Adipocyte (in vitro differentiated cells): ENCODE measurements at regions not wholly inside any gene's neighbourhood (a gene's known extent, or its start where the extent isn't known, plus 50 kb on each side); places are given as distances from the start of the nearest gene placed in this dataset.
A peak's percentile ranks its signal among the peaks of the same experiment; 100 is the strongest.
"Not testable (repeated sequence)": the region's sequence is repeated elsewhere in the genome, so short reads cannot be mapped to it uniquely, and the experiment has no call there.

ENCODE experiments used
- DNase-seq: peaks from one replicate; pipeline ENCODE4 v3.0.0-alpha.2; 2015; ENCODE audit warnings: low read depth
- H3K27me3 ChIP-seq: replicated peaks from 2 replicates; pipeline ENCODE4 v1.7.0; 2013; ENCODE audit warnings: mild to moderate bottlenecking, low read length, moderate library complexity; ENCODE audit not compliant: control insufficient read depth, insufficient read depth
- H3K36me3 ChIP-seq: 2 replicates; pipeline ENCODE4 v1.7.0; 2013; ENCODE audit warnings: low read length, mild to moderate bottlenecking, moderate library complexity; ENCODE audit not compliant: control insufficient read depth, insufficient read depth, severe bottlenecking
- H3K4me1 ChIP-seq: 2 replicates; pipeline ENCODE4 v1.7.0; 2013; ENCODE audit warnings: mild to moderate bottlenecking, low read length, moderate library complexity; ENCODE audit not compliant: control insufficient read depth, insufficient read depth
- H3K4me3 ChIP-seq: 2 replicates; pipeline ENCODE4 v1.7.0; 2013; ENCODE audit warnings: mild to moderate bottlenecking, low read length, moderate library complexity
- H3K9ac ChIP-seq: 2 replicates; pipeline ENCODE4 v1.7.0; 2013; ENCODE audit warnings: mild to moderate bottlenecking, low read length, moderate library complexity
- H3K9me3 ChIP-seq: 2 replicates; pipeline ENCODE4 v1.7.0; 2013; ENCODE audit warnings: mild to moderate bottlenecking, low read length, moderate library complexity; ENCODE audit not compliant: control insufficient read depth

GRCh38 chr11:86153439-86153838 lies 84.6 kb upstream of the PICALM start:
- H3K4me1 ChIP-seq: peaks cover 23% of the 10 kb centered on the region
- no peaks in the 10 kb centered on the region for H3K27me3 ChIP-seq
- no peak for DNase-seq
- no peaks in the 10 kb centered on the region for H3K9me3 ChIP-seq
- H3K9ac ChIP-seq: no peak overlapping the region
- no peaks in the 10 kb centered on the region for H3K36me3 ChIP-seq
- H3K4me3 ChIP-seq: no peak overlapping the region

GRCh38 chr11:86152901-86153300 lies 84.0 kb upstream of the PICALM start:
- no peak overlapping the region for H3K9ac ChIP-seq
- H3K27me3 ChIP-seq: no peaks in the 10 kb centered on the region

GRCh38 chr11:86152006-86152862 lies 83.3 kb upstream of the PICALM start:
- Histone ChIP-seq H3K27me3 (no peaks in the 10 kb centered on the region), H3K36me3 (no peaks in the 10 kb centered on the region), H3K9me3 (no peaks in the 10 kb centered on the region), H3K9ac (peak overlapping the region; percentile 64), H3K4me1 (peaks cover 23% of the 10 kb centered on the region), H3K4me3 (peak overlapping the region; percentile 15)
- DNase-seq: peak; percentile 56

More at GRCh38 chr11:86152901-86153300, 84.0 kb upstream of the PICALM start:
- Histone ChIP-seq H3K36me3 (no peaks in the 10 kb centered on the region), H3K4me1 (peaks cover 23% of the 10 kb centered on the region), H3K4me3 (no peak overlapping the region), H3K9me3 (no peaks in the 10 kb centered on the region)
- DNase-seq: no peak

- no peaks in the 10 kb centered on the region for H3K27me3 ChIP-seq
- H3K4me3 ChIP-seq: peak overlapping the region; percentile 15
- peak; percentile 49 for DNase-seq
- H3K4me1 ChIP-seq: peaks cover 23% of the 10 kb centered on the region
- no peaks in the 10 kb centered on the region for H3K9me3 ChIP-seq
- H3K9ac ChIP-seq: peak overlapping the region; percentile 64
- no peaks in the 10 kb centered on the region for H3K36me3 ChIP-seq
Measured at GRCh38 chr11:86151174-86152005, 82.5 kb upstream of the PICALM start.

GRCh38 chr11:86150847-86151173 lies 81.9 kb upstream of the PICALM start:
- no peaks in the 10 kb centered on the region for H3K27me3 ChIP-seq
- H3K4me1 ChIP-seq: peaks cover 23% of the 10 kb centered on the region
- no peaks in the 10 kb centered on the region for H3K9me3 ChIP-seq
- H3K36me3 ChIP-seq: no peaks in the 10 kb centered on the region
- DNase-seq: no peak
- H3K4me3 ChIP-seq: no peak overlapping the region
- H3K9ac ChIP-seq: peak overlapping the region; percentile 64

- DNase-seq: peak; percentile 42
- Histone ChIP-seq H3K9ac (no peak overlapping the region), H3K9me3 (no peaks in the 10 kb centered on the region), H3K4me1 (peaks cover 23% of the 10 kb centered on the region), H3K4me3 (no peak overlapping the region), H3K27me3 (no peaks in the 10 kb centered on the region), H3K36me3 (no peaks in the 10 kb centered on the region)
Measured at GRCh38 chr11:86149792-86150191, 80.9 kb upstream of the PICALM start.

- Histone ChIP-seq H3K36me3 (no peaks in the 10 kb centered on the region), H3K9ac (no peak overlapping the region), H3K27me3 (no peaks in the 10 kb centered on the region), H3K9me3 (no peaks in the 10 kb centered on the region), H3K4me3 (no peak overlapping the region), H3K4me1 (peaks cover 23% of the 10 kb centered on the region)
- no peak for DNase-seq
Measured at GRCh38 chr11:86148345-86148747, 79.5 kb upstream of the PICALM start.

GRCh38 chr11:86147004-86147403 lies 78.1 kb upstream of the PICALM start:
- Histone ChIP-seq H3K27me3 (no peaks in the 10 kb centered on the region), H3K9ac (no peak overlapping the region), H3K4me1 (peaks cover 18% of the 10 kb centered on the region), H3K9me3 (no peaks in the 10 kb centered on the region), H3K36me3 (no peaks in the 10 kb centered on the region), H3K4me3 (no peak overlapping the region)
- no peak for DNase-seq

- no peak overlapping the region for H3K9ac ChIP-seq
- no peak for DNase-seq
Measured at GRCh38 chr11:86145439-86146156, 76.7 kb upstream of the PICALM start.

GRCh38 chr11:86144846-86145245 lies 76.0 kb upstream of the PICALM start:
- H3K27me3 ChIP-seq: no peaks in the 10 kb centered on the region
- no peak overlapping the region for H3K4me3 ChIP-seq
- peaks cover 11% of the 10 kb centered on the region for H3K4me1 ChIP-seq
- H3K36me3 ChIP-seq: no peaks in the 10 kb centered on the region
- no peaks in the 10 kb centered on the region for H3K9me3 ChIP-seq
- no peak for DNase-seq
- no peak overlapping the region for H3K9ac ChIP-seq

More at GRCh38 chr11:86145439-86146156, 76.7 kb upstream of the PICALM start:
- Histone ChIP-seq H3K36me3 (no peaks in the 10 kb centered on the region), H3K9me3 (no peaks in the 10 kb centered on the region), H3K27me3 (no peaks in the 10 kb centered on the region), H3K4me1 (peaks cover 13% of the 10 kb centered on the region), H3K4me3 (no peak overlapping the region)

- H3K9me3 ChIP-seq, H3K9ac ChIP-seq, H3K27me3 ChIP-seq, DNase-seq, H3K36me3 ChIP-seq, H3K4me3 ChIP-seq: not testable (repeated sequence)
- peaks cover 11% of the 10 kb centered on the region for H3K4me1 ChIP-seq
Measured at GRCh38 chr11:86144087-86144486, 75.2 kb upstream of the PICALM start.
